ENCODE measurements at regions not wholly inside any gene's neighbourhood (a gene's known extent, or its start where the extent isn't known, plus 50 kb on each side); places are given as distances from the start of the nearest gene placed in this dataset.

DNA sequence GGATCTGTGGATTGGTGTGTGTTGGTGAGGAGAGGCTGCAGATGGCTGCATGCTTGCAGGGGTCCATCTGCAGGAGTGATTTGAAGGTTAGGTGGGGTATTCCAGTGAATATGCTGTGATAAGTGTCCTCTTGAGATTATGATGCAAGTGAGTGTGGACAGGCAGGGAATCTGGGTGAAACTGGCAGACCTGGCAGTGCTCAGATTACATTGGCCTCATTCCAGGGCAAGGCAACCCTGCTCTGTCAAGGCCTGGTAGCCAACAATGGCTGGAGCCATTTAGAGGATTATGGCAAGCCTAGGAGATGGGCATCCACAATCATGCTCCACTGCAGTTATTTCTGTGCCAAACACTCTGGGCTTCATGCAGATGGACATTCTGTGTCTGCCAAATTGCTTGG, 113.9 kb downstream of the RTL3 start:
- BruUV-seq (replicated peaks) = no TSS peak
- FAIRE-seq = no peak
- POLR2A ChIA-PET = no interaction called here

DNA sequence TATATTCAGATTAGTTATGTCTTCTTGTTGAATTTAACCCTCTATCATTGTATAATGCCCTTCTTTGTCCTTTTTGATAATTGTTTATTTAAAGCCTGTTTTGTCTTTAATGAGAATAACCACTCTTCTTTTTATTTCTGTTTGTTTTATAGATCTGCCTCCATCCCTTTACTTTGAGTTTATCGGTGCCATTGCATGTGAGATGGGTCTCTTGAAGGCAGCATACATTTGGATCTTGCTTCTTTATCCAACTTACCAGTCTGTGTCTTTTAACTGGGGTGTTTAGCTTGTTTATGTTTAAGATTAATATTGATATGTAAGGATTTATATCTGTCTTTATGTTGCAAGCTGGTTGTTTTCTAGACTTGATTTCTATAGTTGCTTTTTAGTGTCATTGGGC, 115.8 kb downstream of the RTL3 start:
- Histone ChIP-seq H3K9me3 (replicated peaks; ENCODE audit: control insufficient read depth, insufficient read depth, low read length) (no peaks in the 10 kb centered on the region; the same call in 2 of the 3 replicates), H3K4me1 (ENCODE audit: control insufficient read depth, insufficient read depth, low read length) (no peaks in the 10 kb centered on the region), H3K79me2 (ENCODE audit: control insufficient read depth, insufficient read depth, low read length) (no peaks in the 10 kb centered on the region), H3K4me3 (no peak overlapping the region), H3K27me3 (replicated peaks in 1 of 2; ENCODE audit: control insufficient read depth in 2 of 2, insufficient read depth in 2 of 2, low read length in 1 of 2) (no peaks in the 10 kb centered on the region), H2AFZ (ENCODE audit: control insufficient read depth, low read depth, low read length) (no peak overlapping the region), H3K27ac (ENCODE audit: control insufficient read depth, insufficient read depth) (no peak overlapping the region), H4K20me1 (ENCODE audit: control insufficient read depth, insufficient read depth) (no peaks in the 10 kb centered on the region), H3K36me3 (ENCODE audit: control insufficient read depth in 2 of 2, insufficient read depth in 2 of 2, low read length in 1 of 2) (no peaks in the 10 kb centered on the region), H3K9ac (ENCODE audit: control insufficient read depth, insufficient read depth, low read length) (no peak overlapping the region), H3K4me2 (ENCODE audit: control insufficient read depth, insufficient read depth) (no peak overlapping the region)
- RAD21 ChIA-PET (ENCODE audit: unreplicated experiment) = no interaction called here
- TF ChIP-seq POLR2AphosphoS2 (IDR thresholded peaks at IDR 0.05; ENCODE audit: low read depth, low read length) (no peak), RAD21 (IDR thresholded peaks at IDR 0.05; ENCODE audit: insufficient read depth, low read depth, low read length) (no peak), STAT3 (IDR thresholded peaks at IDR 0.05; ENCODE audit: low read depth, low read length) (no peak), CBX5 (IDR thresholded peaks at IDR 0.05; ENCODE audit: low read depth) (peak; percentile 88; the same call in 1 of the 2 replicates), ATF7 (IDR thresholded peaks at IDR 0.05; ENCODE audit: low read depth) (no peak), PML (IDR thresholded peaks at IDR 0.05; ENCODE audit: low read length) (no peak), POLR2AphosphoS5 (IDR thresholded peaks at IDR 0.05; ENCODE audit: low read length) (no peak)
- TF ChIP-seq, protein P1, sequence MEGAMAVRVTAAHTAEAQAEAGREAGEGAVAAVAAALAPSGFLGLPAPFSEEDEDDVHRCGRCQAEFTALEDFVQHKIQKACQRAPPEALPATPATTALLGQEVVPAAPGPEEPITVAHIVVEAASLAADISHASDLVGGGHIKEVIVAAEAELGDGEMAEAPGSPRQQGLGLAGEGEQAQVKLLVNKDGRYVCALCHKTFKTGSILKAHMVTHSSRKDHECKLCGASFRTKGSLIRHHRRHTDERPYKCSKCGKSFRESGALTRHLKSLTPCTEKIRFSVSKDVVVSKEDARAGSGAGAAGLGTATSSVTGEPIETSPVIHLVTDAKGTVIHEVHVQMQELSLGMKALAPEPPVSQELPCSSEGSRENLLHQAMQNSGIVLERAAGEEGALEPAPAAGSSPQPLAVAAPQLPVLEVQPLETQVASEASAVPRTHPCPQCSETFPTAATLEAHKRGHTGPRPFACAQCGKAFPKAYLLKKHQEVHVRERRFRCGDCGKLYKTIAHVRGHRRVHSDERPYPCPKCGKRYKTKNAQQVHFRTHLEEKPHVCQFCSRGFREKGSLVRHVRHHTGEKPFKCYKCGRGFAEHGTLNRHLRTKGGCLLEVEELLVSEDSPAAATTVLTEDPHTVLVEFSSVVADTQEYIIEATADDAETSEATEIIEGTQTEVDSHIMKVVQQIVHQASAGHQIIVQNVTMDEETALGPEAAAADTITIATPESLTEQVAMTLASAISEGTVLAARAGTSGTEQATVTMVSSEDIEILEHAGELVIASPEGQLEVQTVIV (IDR thresholded peaks at IDR 0.05; ENCODE audit: borderline replicate concordance, partially characterized antibody) = no peak
- TF ChIP-seq, protein P2, sequence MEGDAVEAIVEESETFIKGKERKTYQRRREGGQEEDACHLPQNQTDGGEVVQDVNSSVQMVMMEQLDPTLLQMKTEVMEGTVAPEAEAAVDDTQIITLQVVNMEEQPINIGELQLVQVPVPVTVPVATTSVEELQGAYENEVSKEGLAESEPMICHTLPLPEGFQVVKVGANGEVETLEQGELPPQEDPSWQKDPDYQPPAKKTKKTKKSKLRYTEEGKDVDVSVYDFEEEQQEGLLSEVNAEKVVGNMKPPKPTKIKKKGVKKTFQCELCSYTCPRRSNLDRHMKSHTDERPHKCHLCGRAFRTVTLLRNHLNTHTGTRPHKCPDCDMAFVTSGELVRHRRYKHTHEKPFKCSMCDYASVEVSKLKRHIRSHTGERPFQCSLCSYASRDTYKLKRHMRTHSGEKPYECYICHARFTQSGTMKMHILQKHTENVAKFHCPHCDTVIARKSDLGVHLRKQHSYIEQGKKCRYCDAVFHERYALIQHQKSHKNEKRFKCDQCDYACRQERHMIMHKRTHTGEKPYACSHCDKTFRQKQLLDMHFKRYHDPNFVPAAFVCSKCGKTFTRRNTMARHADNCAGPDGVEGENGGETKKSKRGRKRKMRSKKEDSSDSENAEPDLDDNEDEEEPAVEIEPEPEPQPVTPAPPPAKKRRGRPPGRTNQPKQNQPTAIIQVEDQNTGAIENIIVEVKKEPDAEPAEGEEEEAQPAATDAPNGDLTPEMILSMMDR (IDR thresholded peaks at IDR 0.05 in 2 of 3, conservative IDR thresholded peaks at IDR 0.05 in 1 of 3; ENCODE audit: control insufficient read depth in 2 of 3, extremely low read depth in 1 of 3, insufficient read depth in 1 of 3, low read depth in 3 of 3, low read length in 3 of 3) = no peak
- no TSS peak for BruUV-seq (replicated peaks)
- in situ Hi-C loops (cut with MboI) (no loop called here), intact Hi-C loops (cut with micrococcal nuclease; ENCODE audit: unreplicated experiment) (no loop called here)
- no peak for FAIRE-seq
- no peak for ATAC-seq
- SMC1A ChIA-PET (ENCODE audit: uncharacterized antibody, unreplicated experiment) = no interaction called here
- POLR2A ChIA-PET = no interaction called here
- CTCF ChIA-PET = no interaction called here
- no peak for DNase-seq (ENCODE audit: low read depth, low spot score)
- 80% methylated on average over 1 of the region's 1 CpG for WGBS (ENCODE audit: insufficient coverage, insufficient replicate concordance, low lambda C conversion rate, missing lambda C conversion rate)

More for the DNA sequence above, 113.9 kb downstream of the RTL3 start:
- no peaks in the 10 kb centered on the region for H3K4me1 ChIP-seq (ENCODE audit: control insufficient read depth, insufficient read depth, low read length)
- TF ChIP-seq PML (IDR thresholded peaks at IDR 0.05; ENCODE audit: low read length) (no peak), CBX5 (IDR thresholded peaks at IDR 0.05; ENCODE audit: low read depth) (no peak), NR2C2 (IDR thresholded peaks at IDR 0.05; ENCODE audit: borderline replicate concordance, control insufficient read depth, insufficient read length, low read depth) (no peak), IRF4 (IDR thresholded peaks at IDR 0.05; ENCODE audit: low read depth, low read length) (no peak)
- no peak overlapping the region for H3K9ac ChIP-seq (ENCODE audit: control insufficient read depth, insufficient read depth, low read length)
- intact Hi-C loops (cut with micrococcal nuclease; ENCODE audit: unreplicated experiment) = no loop called here
- DNase-seq (ENCODE audit: low read depth, low spot score) = no peak
- H3K4me2 ChIP-seq (ENCODE audit: control insufficient read depth, insufficient read depth) = no peak overlapping the region
- H3K27me3 ChIP-seq (replicated peaks in 1 of 2; ENCODE audit: control insufficient read depth in 2 of 2, insufficient read depth in 2 of 2, low read length in 1 of 2) = no peaks in the 10 kb centered on the region
- ATAC-seq = no peak
- H3K4me3 ChIP-seq = no peak overlapping the region
- no peaks in the 10 kb centered on the region for H4K20me1 ChIP-seq (ENCODE audit: control insufficient read depth, insufficient read depth)
- CTCF ChIA-PET = no interaction called here
- H3K36me3 ChIP-seq (ENCODE audit: control insufficient read depth in 2 of 2, insufficient read depth in 2 of 2, low read length in 1 of 2) = no peaks in the 10 kb centered on the region
- H3K9me3 ChIP-seq (replicated peaks; ENCODE audit: control insufficient read depth, insufficient read depth, low read length) = no peaks in the 10 kb centered on the region; the same call in 2 of the 3 replicates
- no peak overlapping the region for H2AFZ ChIP-seq (ENCODE audit: control insufficient read depth, low read depth, low read length)
- RAD21 ChIA-PET (ENCODE audit: unreplicated experiment) = no interaction called here
- SMC1A ChIA-PET (ENCODE audit: uncharacterized antibody, unreplicated experiment) = no interaction called here
- in situ Hi-C loops (cut with MboI) = no loop called here
- H3K27ac ChIP-seq (ENCODE audit: control insufficient read depth, insufficient read depth) = no peak overlapping the region
- no peaks in the 10 kb centered on the region for H3K79me2 ChIP-seq (ENCODE audit: control insufficient read depth, insufficient read depth, low read length)
